HEK293 (cell line): ENCODE measurements at regions not wholly inside any gene's neighbourhood (a gene's known extent, or its start where the extent isn't known, plus 50 kb on each side); places are given as distances from the start of the nearest gene placed in this dataset.

Experiments used
- CTCF ChIA-PET: fragments of 350-600 bp; formaldehyde crosslinking; extraction: SDS; loops from one replicate; lab custom pipeline; 2021; ENCODE audit warnings: antibody characterized with exemption; lab: Yijun Ruan, JAX
- POLR2A ChIA-PET: fragments of 300-600 bp; formaldehyde crosslinking; extraction: SDS; loops from one replicate; lab custom pipeline; 2020; ENCODE audit warnings: antibody characterized with exemption, inconsistent platforms; lab: Yijun Ruan, JAX
- H3K27ac ChIP-seq: fragments of 200-500 bp; sonication (Bioruptor generic); 2 replicates; pipeline ENCODE4 v1.5.1; 2014; ENCODE audit warnings: low read depth, low read length, control low read depth, inconsistent platforms; ENCODE audit errors: extremely low read depth
- H3K36me3 ChIP-seq, 2 experiments: fragments of 200-500 bp in 1 of 2; sonication (Bioruptor generic) in 1 of 2; 1 replicate in 1 of 2; 2 replicates in 1 of 2; pipeline ENCODE4 v1.5.1; 2014 to 2017; ENCODE audit warnings: inconsistent platforms in 2 of 2, low read length in 2 of 2; ENCODE audit not compliant: control insufficient read depth in 2 of 2, insufficient read depth in 1 of 2
- H3K4me1 ChIP-seq: fragments of 200-500 bp; sonication (Bioruptor generic); 2 replicates; pipeline ENCODE4 v1.5.1; 2014; ENCODE audit warnings: mild to moderate bottlenecking, low read length, inconsistent platforms; ENCODE audit not compliant: control insufficient read depth, insufficient read depth
- H3K4me3 ChIP-seq: 2 replicates; pipeline ENCODE4 v1.5.1; 2011; ENCODE audit warnings: low read depth, mild to moderate bottlenecking, control low read depth, low read length, moderate library complexity
- H3K9me3 ChIP-seq: fragments of 200-500 bp; sonication (Bioruptor generic); 2 replicates; pipeline ENCODE4 v1.5.1; 2014; ENCODE audit warnings: low read depth, low read length, inconsistent platforms; ENCODE audit not compliant: control insufficient read depth, insufficient read depth
- OSR2 ChIP-seq: fragments of 450-650 bp; formaldehyde crosslinking; IDR thresholded peaks from 2 replicates; pipeline ENCODE4 v1.5.1; 2016; ENCODE audit warnings: missing biosample characterization, missing genetic modification characterization
- SCRT1 ChIP-seq: fragments of 450-650 bp; formaldehyde crosslinking; IDR thresholded peaks from 2 replicates; pipeline ENCODE4 v1.5.1; 2016; ENCODE audit warnings: missing biosample characterization, missing genetic modification characterization, borderline replicate concordance
- ZFP69B ChIP-seq: fragments of 450-650 bp; formaldehyde crosslinking; IDR thresholded peaks from 2 replicates; pipeline ENCODE4 v1.5.1; 2016; ENCODE audit warnings: missing biosample characterization, missing genetic modification characterization
- ZNF155 ChIP-seq: fragments of 450-650 bp; formaldehyde crosslinking; IDR thresholded peaks from 2 replicates; pipeline ENCODE4 v1.5.1; 2016; ENCODE audit warnings: missing biosample characterization, missing genetic modification characterization
- ZNF157 ChIP-seq: fragments of 450-650 bp; formaldehyde crosslinking; IDR thresholded peaks from 2 replicates; pipeline ENCODE4 v1.5.1; 2016; ENCODE audit warnings: missing biosample characterization, missing genetic modification characterization
- ZNF175 ChIP-seq: fragments of 450-650 bp; formaldehyde crosslinking; IDR thresholded peaks from 2 replicates; pipeline ENCODE4 v1.5.1; 2016; ENCODE audit warnings: missing biosample characterization, missing genetic modification characterization
- ZNF274 ChIP-seq, 2 experiments: fragments of 200-500 bp in 1 of 2; fragments of 450-650 bp in 1 of 2; sonication (Bioruptor generic) in 1 of 2; formaldehyde crosslinking in 1 of 2; IDR thresholded peaks; 2 replicates each; pipeline versions ENCODE4 v1.5.1 to v1.6.1; 2014 to 2016; ENCODE audit warnings: borderline replicate concordance in 1 of 2, inconsistent platforms in 1 of 2, low read length in 1 of 2, missing biosample characterization in 1 of 2, missing genetic modification characterization in 1 of 2
- ZNF394 ChIP-seq: fragments of 450-650 bp; formaldehyde crosslinking; IDR thresholded peaks from 2 replicates; pipeline ENCODE4 v1.5.1; 2016; ENCODE audit warnings: missing biosample characterization, missing genetic modification characterization, mild to moderate bottlenecking, moderate library complexity, borderline replicate concordance
- ZNF423 ChIP-seq: fragments of 450-650 bp; formaldehyde crosslinking; IDR thresholded peaks from 2 replicates; pipeline ENCODE4 v1.5.1; 2016; ENCODE audit warnings: missing biosample characterization, missing genetic modification characterization
- ZNF473 ChIP-seq: fragments of 450-650 bp; formaldehyde crosslinking; IDR thresholded peaks from 2 replicates; pipeline ENCODE4 v1.5.1; 2017; ENCODE audit warnings: missing biosample characterization, missing genetic modification characterization
- ZNF501 ChIP-seq: fragments of 450-650 bp; formaldehyde crosslinking; IDR thresholded peaks from 2 replicates; pipeline ENCODE4 v1.5.1; 2016; ENCODE audit warnings: missing biosample characterization, missing genetic modification characterization
- ZNF518A ChIP-seq: fragments of 450-650 bp; formaldehyde crosslinking; conservative IDR thresholded peaks from 2 replicates; pipeline ENCODE4 v1.5.1; 2016; ENCODE audit warnings: low read depth, missing biosample characterization, missing genetic modification characterization
- ZNF629 ChIP-seq: fragments of 450-650 bp; formaldehyde crosslinking; IDR thresholded peaks from 2 replicates; pipeline ENCODE4 v1.5.1; 2017; ENCODE audit warnings: missing biosample characterization, missing genetic modification characterization
- ZNF658 ChIP-seq: fragments of 450-650 bp; formaldehyde crosslinking; IDR thresholded peaks from 2 replicates; pipeline ENCODE4; 2016; ENCODE audit warnings: missing biosample characterization, missing genetic modification characterization
- ZNF664 ChIP-seq: fragments of 450-650 bp; formaldehyde crosslinking; IDR thresholded peaks from 2 replicates; pipeline ENCODE4 v1.5.1; 2016; ENCODE audit warnings: missing biosample characterization, missing genetic modification characterization
- ZNF777 ChIP-seq: fragments of 450-650 bp; formaldehyde crosslinking; IDR thresholded peaks from 2 replicates; pipeline ENCODE4 v1.5.1; 2017; ENCODE audit warnings: missing biosample characterization, missing genetic modification characterization, borderline replicate concordance
- TF ChIP-seq, protein P1 (sequence below): fragments of 450-650 bp; formaldehyde crosslinking; IDR thresholded peaks from 2 replicates; pipeline ENCODE4 v1.5.1; 2017; ENCODE audit warnings: missing biosample characterization, missing genetic modification characterization
- TF ChIP-seq, protein P2 (sequence below): fragments of 450-650 bp; formaldehyde crosslinking; IDR thresholded peaks from 2 replicates; pipeline ENCODE4 v1.5.1; 2016; ENCODE audit warnings: missing biosample characterization, missing genetic modification characterization
- TF ChIP-seq, protein P3 (sequence below): fragments of 450-650 bp; formaldehyde crosslinking; IDR thresholded peaks from 2 replicates; pipeline ENCODE4 v1.5.1; 2017; ENCODE audit warnings: missing biosample characterization, missing genetic modification characterization

DNA sequence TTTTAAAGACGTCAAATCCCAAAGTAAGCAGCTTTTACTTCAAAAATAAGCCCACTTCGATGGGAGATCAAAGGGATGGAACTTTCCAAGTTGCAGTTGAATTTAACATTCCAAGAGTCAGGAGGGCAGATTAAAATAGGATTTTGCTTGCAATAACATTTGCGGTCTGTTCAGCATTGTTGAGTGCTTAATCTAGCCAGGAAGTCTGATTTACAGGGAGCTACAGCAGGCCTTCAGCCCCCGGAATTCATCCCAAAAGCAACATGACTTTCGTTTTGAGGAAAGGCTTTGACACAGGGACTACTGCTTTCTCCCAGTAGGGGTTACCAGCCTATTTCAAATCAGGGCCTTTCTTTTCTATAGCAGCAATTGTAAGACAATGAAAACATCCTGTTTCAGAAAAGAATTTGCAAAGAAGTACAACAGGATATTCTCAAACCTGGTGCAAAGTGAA lies 279.6 kb upstream of the PITRM1 start (continued):
- TF ChIP-seq, protein P1, sequence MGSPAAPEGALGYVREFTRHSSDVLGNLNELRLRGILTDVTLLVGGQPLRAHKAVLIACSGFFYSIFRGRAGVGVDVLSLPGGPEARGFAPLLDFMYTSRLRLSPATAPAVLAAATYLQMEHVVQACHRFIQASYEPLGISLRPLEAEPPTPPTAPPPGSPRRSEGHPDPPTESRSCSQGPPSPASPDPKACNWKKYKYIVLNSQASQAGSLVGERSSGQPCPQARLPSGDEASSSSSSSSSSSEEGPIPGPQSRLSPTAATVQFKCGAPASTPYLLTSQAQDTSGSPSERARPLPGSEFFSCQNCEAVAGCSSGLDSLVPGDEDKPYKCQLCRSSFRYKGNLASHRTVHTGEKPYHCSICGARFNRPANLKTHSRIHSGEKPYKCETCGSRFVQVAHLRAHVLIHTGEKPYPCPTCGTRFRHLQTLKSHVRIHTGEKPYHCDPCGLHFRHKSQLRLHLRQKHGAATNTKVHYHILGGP = no peak
- TF ChIP-seq, all 188 proteins: peak for 0

DNA sequence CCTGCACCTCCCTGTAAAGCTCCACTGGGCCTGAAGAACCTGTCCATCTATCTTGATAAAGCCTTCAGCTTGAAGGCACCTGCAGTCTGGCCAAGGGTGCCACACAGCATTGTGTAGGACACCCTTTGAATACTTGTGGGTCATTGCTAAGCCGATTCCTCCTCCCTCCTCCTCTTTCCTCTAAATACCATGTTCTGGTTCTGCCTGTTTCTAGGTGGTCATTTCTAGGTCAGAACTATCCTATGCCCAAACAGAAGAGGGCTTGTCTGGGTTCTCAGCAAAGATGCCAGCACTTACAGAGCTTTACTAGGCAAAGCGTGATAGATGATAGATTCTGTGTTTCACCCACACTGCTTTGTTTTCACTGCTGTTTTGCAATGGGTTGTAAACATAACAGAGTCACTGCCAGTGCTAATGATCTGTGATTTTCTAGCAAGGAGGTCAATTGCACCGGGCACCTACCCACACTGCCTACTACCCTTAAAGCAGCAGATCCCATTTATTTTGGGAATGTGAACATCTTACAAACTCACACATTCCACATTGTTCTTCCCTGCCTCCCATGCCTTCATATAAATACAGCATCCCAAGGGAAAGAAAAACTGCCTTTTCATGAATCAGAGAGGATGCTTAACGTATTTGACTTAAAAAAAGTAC lies 279.1 kb upstream of the PITRM1 start:
- no peak for TF ChIP-seq SCRT1 (tag by site-specific recombination)
- no peak for TF ChIP-seq ZNF175 (tag by site-specific recombination)
- TF ChIP-seq, protein P2, sequence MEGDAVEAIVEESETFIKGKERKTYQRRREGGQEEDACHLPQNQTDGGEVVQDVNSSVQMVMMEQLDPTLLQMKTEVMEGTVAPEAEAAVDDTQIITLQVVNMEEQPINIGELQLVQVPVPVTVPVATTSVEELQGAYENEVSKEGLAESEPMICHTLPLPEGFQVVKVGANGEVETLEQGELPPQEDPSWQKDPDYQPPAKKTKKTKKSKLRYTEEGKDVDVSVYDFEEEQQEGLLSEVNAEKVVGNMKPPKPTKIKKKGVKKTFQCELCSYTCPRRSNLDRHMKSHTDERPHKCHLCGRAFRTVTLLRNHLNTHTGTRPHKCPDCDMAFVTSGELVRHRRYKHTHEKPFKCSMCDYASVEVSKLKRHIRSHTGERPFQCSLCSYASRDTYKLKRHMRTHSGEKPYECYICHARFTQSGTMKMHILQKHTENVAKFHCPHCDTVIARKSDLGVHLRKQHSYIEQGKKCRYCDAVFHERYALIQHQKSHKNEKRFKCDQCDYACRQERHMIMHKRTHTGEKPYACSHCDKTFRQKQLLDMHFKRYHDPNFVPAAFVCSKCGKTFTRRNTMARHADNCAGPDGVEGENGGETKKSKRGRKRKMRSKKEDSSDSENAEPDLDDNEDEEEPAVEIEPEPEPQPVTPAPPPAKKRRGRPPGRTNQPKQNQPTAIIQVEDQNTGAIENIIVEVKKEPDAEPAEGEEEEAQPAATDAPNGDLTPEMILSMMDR (tag by site-specific recombination) = no peak
- no peak for TF ChIP-seq ZNF777 (tag by site-specific recombination)
- TF ChIP-seq ZNF423 (tag by site-specific recombination) = no peak
- TF ChIP-seq ZNF155 (tag by site-specific recombination) = no peak
- TF ChIP-seq ZNF518A (tag by site-specific recombination) = no peak
- TF ChIP-seq ZNF501 (tag by site-specific recombination) = no peak
- TF ChIP-seq, all 188 proteins: peak for 0
- no peaks in the 10 kb centered on the region; the same call in 1 of the 2 replicates for H3K9me3 ChIP-seq
- no peaks in the 10 kb centered on the region for H3K36me3 ChIP-seq
- no peak overlapping the region for H3K27ac ChIP-seq
- H3K4me1 ChIP-seq = no peaks in the 10 kb centered on the region
- ChIA-PET POLR2A (no interaction called here), CTCF (interaction anchor here (0.6 kb wide), 1 partner anchor 230 kb away, joined by 5 read pairs; no protein-coding TSS in a partner anchor)
- no peak overlapping the region for H3K4me3 ChIP-seq

DNA sequence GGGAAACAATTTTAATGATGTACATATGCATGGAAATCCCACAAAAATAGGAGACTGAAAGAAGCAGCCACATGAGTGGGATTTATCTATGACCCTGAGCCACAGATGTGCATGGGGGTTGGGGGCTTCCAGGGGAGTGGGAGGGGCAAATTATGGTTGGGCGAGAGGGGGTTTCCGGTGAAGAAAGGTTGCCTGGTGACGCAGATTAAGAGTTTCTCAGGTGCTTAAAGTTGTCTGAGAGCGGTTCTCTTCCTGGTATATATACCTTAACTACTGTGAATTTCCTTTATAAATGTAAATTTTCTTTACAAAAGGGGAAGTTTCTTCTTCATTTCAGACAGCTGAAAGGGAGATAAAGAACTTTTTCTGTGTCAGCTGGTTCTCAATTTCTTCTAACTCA lies 273.6 kb upstream of the PITRM1 start:
- POLR2A ChIA-PET = no interaction called here
- Histone ChIP-seq H3K27ac (no peak overlapping the region), H3K4me3 (no peak overlapping the region), H3K9me3 (no peaks in the 10 kb centered on the region; the same call in 1 of the 2 replicates), H3K36me3 (no peaks in the 10 kb centered on the region), H3K4me1 (no peaks in the 10 kb centered on the region)
- TF ChIP-seq ZNF157 (tag by site-specific recombination) (no peak), ZNF501 (tag by site-specific recombination) (no peak), OSR2 (tag by site-specific recombination) (no peak), ZNF394 (tag by site-specific recombination) (no peak), ZNF274 (IDR thresholded peaks at IDR 0.05; ENCODE audit: low read length) (no peak), ZNF274 (tag by site-specific recombination; IDR thresholded peaks at IDR 0.05; ENCODE audit: borderline replicate concordance) (no peak), ZNF664 (tag by site-specific recombination) (no peak), ZNF473 (tag by site-specific recombination) (no peak), ZNF629 (no peak), ZFP69B (tag by site-specific recombination) (no peak), ZNF658 (tag by site-specific recombination) (no peak)
- TF ChIP-seq, protein P3, sequence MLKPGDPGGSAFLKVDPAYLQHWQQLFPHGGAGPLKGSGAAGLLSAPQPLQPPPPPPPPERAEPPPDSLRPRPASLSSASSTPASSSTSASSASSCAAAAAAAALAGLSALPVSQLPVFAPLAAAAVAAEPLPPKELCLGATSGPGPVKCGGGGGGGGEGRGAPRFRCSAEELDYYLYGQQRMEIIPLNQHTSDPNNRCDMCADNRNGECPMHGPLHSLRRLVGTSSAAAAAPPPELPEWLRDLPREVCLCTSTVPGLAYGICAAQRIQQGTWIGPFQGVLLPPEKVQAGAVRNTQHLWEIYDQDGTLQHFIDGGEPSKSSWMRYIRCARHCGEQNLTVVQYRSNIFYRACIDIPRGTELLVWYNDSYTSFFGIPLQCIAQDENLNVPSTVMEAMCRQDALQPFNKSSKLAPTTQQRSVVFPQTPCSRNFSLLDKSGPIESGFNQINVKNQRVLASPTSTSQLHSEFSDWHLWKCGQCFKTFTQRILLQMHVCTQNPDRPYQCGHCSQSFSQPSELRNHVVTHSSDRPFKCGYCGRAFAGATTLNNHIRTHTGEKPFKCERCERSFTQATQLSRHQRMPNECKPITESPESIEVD (tag by site-specific recombination) = no peak
- CTCF ChIA-PET = no interaction called here
